Esophagus squamous epithelium (tissue), 4 donors: ENCODE measurements at regions not wholly inside any gene's neighbourhood (a gene's known extent, or its start where the extent isn't known, plus 50 kb on each side); places are given as distances from the start of the nearest gene placed in this dataset.

ENCODE experiments used
- POLR2A ChIP-seq, 4 donors: fragments of 450-650 bp; IDR thresholded peaks; one replicate each; pipeline ENCODE4 v1.6.1; 2017; ENCODE audit warnings: antibody characterized with exemption in 4 of 4, mild to moderate bottlenecking in 4 of 4, moderate library complexity in 3 of 4
- TF ChIP-seq, protein P1 (sequence below), 6 experiments: fragments of 450-650 bp in 4 of 6; fragments of 200-600 bp in 2 of 6; sonication (generic) in 2 of 6; IDR thresholded peaks; one replicate each; pipeline ENCODE4 v1.5.1; 2016 to 2019; ENCODE audit warnings: antibody characterized with exemption in 6 of 6, mild to moderate bottlenecking in 4 of 6, moderate library complexity in 4 of 6

DNA sequence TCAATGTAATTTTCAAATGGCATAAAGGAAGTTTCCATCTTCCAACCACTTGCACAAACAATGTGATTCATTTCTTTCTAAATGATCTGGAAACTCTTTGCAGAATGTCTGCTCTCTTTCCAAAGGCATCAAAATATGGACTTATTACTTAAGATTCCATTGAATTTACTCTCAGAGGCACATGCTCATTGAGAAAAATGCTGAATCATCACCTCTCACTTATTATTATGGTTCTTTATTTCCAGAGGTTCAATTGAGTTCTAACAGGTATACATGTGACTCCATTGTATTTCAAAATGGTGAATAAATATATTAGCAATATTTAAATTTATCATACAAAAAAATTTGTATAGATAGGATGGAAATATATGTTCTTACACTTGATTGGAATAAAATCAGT, 1140.6 kb downstream of the EFNA5 start:
- TF ChIP-seq, protein P1, sequence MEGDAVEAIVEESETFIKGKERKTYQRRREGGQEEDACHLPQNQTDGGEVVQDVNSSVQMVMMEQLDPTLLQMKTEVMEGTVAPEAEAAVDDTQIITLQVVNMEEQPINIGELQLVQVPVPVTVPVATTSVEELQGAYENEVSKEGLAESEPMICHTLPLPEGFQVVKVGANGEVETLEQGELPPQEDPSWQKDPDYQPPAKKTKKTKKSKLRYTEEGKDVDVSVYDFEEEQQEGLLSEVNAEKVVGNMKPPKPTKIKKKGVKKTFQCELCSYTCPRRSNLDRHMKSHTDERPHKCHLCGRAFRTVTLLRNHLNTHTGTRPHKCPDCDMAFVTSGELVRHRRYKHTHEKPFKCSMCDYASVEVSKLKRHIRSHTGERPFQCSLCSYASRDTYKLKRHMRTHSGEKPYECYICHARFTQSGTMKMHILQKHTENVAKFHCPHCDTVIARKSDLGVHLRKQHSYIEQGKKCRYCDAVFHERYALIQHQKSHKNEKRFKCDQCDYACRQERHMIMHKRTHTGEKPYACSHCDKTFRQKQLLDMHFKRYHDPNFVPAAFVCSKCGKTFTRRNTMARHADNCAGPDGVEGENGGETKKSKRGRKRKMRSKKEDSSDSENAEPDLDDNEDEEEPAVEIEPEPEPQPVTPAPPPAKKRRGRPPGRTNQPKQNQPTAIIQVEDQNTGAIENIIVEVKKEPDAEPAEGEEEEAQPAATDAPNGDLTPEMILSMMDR (IDR thresholded peaks at IDR 0.05): no peak
- no peak for TF ChIP-seq POLR2A (IDR thresholded peaks at IDR 0.05)
